ENCODE measurements at regions not wholly inside any gene's neighbourhood (a gene's known extent, or its start where the extent isn't known, plus 50 kb on each side); places are given as distances from the start of the nearest gene placed in this dataset.

- POLR2A ChIA-PET = no interaction called here
- H3K9me3 ChIP-seq (ENCODE audit: control insufficient read depth, insufficient read depth, low read length) = no peaks in the 10 kb centered on the region
These were observed 358.3 kb downstream of the SOX9 start for GRCh38 chr17:72479113-72479512.

DNA sequence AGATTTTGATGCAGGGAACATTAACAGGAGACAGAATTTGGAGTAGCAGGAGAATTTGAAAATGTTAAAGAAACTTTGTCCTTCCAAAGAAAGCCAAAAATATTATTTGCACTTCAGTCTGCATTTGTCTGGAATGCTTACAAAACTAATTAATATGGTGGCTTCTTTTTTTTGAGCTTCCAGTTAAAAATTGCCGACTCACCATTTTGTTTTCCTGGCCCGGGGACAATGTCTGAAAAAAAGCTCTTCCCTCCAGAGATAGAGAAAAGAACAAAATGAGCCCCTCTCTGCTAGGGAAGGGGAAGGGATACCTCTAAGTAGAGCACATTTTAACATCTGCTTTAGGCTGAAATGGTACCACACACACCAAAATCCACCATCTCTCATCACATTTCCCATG, 360.8 kb downstream of the SOX9 start:
- POLR2A ChIA-PET = no interaction called here
- no peak for TF ChIP-seq CTCF (IDR thresholded peaks at IDR 0.05; ENCODE audit: low read depth, low read length)
- CTCF ChIA-PET = no interaction called here
- Histone ChIP-seq H3K9me3 (ENCODE audit: control insufficient read depth, insufficient read depth, low read length) (no peaks in the 10 kb centered on the region), H3K27me3 (ENCODE audit: control insufficient read depth, insufficient read depth, low read length) (no peaks in the 10 kb centered on the region), H3K4me3 (ENCODE audit: low read depth, low read length) (no peak overlapping the region), H3K27ac (ENCODE audit: low read depth, low read length) (no peak overlapping the region)
- no peak for DNase-seq (ENCODE audit: low read depth, low spot score)

More at GRCh38 chr17:72479113-72479512, 358.3 kb downstream of the SOX9 start:
- H3K27me3 ChIP-seq (ENCODE audit: control insufficient read depth, insufficient read depth, low read length) = peaks cover 2% of the 10 kb centered on the region
- no peak for TF ChIP-seq CTCF (IDR thresholded peaks at IDR 0.05; ENCODE audit: low read depth, low read length)
- DNase-seq (ENCODE audit: low read depth, low spot score) = no peak
- H3K27ac ChIP-seq (ENCODE audit: low read depth, low read length) = no peak overlapping the region
- CTCF ChIA-PET = no interaction called here
- no peak overlapping the region for H3K4me3 ChIP-seq (ENCODE audit: low read depth, low read length)

GRCh38 chr17:72485596-72485995, 364.8 kb downstream of the SOX9 start:
- no peaks in the 10 kb centered on the region for H3K27me3 ChIP-seq (ENCODE audit: control insufficient read depth, insufficient read depth, low read length)
- ChIA-PET CTCF (no interaction called here), POLR2A (no interaction called here)
- H3K27ac ChIP-seq (ENCODE audit: low read depth, low read length) = no peak overlapping the region
- no peak overlapping the region for H3K4me3 ChIP-seq (ENCODE audit: low read depth, low read length)
- peaks cover under 1% of the 10 kb centered on the region for H3K9me3 ChIP-seq (ENCODE audit: control insufficient read depth, insufficient read depth, low read length)
- TF ChIP-seq CTCF (IDR thresholded peaks at IDR 0.05; ENCODE audit: low read depth, low read length) = no peak
- no peak for DNase-seq (ENCODE audit: low read depth, low spot score)

GRCh38 chr17:72486806-72487205, 366.0 kb downstream of the SOX9 start:
- H3K27me3 ChIP-seq (ENCODE audit: control insufficient read depth, insufficient read depth, low read length) = no peaks in the 10 kb centered on the region
- no peak for TF ChIP-seq CTCF (IDR thresholded peaks at IDR 0.05; ENCODE audit: low read depth, low read length)
- POLR2A ChIA-PET = no interaction called here
- no peak for DNase-seq (ENCODE audit: low read depth, low spot score)
- H3K9me3 ChIP-seq (ENCODE audit: control insufficient read depth, insufficient read depth, low read length) = peaks cover 4% of the 10 kb centered on the region
- H3K27ac ChIP-seq (ENCODE audit: low read depth, low read length) = no peak overlapping the region
- H3K4me3 ChIP-seq (ENCODE audit: low read depth, low read length) = no peak overlapping the region
- CTCF ChIA-PET = interaction anchor here (1.2 kb wide), 1 partner anchor 70 kb away, joined by 4 read pairs; no protein-coding TSS in a partner anchor

DNA sequence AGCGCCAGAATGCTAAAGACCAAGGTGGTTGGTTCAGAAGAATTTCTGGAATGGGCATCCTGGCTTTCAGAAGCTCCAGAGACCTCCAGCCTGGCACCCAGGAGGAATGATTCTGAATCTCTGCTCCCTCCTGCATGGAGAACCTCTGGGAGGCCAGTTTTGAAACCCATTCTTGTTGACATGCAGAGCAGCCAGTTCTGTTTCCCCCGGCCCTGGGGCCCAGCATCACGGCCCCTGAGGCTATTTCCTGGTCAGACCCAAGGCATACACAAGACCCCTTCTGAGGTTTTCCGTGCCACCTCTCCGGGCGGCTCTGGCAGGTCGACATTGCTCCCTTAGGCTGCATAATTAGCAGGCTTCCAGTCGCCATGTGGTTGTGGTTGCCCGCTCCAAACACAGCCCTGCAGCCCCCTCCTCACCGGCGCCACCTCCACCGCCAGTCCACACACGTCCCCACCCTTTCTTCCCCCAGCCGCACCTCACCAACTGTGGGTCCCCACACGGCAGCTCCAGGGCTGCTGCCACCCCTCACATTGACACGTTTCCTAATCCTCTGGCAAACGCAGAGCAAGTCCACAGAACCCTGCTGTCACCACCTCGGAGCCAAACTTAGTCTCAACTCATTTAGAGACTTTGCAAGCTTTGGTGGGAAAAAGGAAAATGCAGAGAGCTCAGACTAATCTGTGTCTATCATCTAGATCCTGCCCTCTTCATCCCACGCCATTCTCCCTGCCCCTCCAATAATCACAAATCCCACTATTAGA, 367.1 kb downstream of the SOX9 start:
- Histone ChIP-seq H3K27me3 (ENCODE audit: control insufficient read depth, insufficient read depth, low read length) (no peaks in the 10 kb centered on the region), H3K27ac (ENCODE audit: low read depth, low read length) (no peak overlapping the region), H3K4me3 (ENCODE audit: low read depth, low read length) (no peak overlapping the region), H3K9me3 (ENCODE audit: control insufficient read depth, insufficient read depth, low read length) (peaks cover 4% of the 10 kb centered on the region)
- ChIA-PET CTCF (interaction anchor here (1.2 kb wide), 1 partner anchor 69 kb away, joined by 4 read pairs; no protein-coding TSS in a partner anchor), POLR2A (no interaction called here)
- no peak for DNase-seq (ENCODE audit: low read depth, low spot score)
- TF ChIP-seq CTCF (IDR thresholded peaks at IDR 0.05; ENCODE audit: low read depth, low read length) = no peak
